ENCODE measurements at regions not wholly inside any gene's neighbourhood (a gene's known extent, or its start where the extent isn't known, plus 50 kb on each side); places are given as distances from the start of the nearest gene placed in this dataset.
"Not testable (repeated sequence)": the region's sequence is repeated elsewhere in the genome, so short reads cannot be mapped to it uniquely, and the experiment has no call there.

DNA sequence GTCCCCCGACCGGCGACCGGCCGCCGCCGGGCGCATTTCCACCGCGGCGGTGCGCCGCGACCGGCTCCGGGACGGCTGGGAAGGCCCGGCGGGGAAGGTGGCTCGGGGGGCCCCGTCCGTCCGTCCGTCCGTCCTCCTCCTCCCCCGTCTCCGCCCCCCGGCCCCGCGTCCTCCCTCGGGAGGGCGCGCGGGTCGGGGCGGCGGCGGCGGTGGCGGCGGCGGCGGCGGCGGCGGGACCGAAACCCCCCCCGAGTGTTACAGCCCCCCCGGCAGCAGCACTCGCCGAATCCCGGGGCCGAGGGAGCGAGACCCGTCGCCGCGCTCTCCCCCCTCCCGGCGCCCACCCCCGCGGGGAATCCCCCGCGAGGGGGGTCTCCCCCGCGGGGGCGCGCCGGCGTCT is 2306.8 kb upstream of the TPTE start:
- TF ChIP-seq POLR2A, CTCF, POLR2AphosphoS5, EP300 (IDR thresholded peaks at IDR 0.05): not testable (repeated sequence)

All from sigmoid colon (tissue), 4 donors.